ENCODE measurements at regions not wholly inside any gene's neighbourhood (a gene's known extent, or its start where the extent isn't known, plus 50 kb on each side); places are given as distances from the start of the nearest gene placed in this dataset.

DNA sequence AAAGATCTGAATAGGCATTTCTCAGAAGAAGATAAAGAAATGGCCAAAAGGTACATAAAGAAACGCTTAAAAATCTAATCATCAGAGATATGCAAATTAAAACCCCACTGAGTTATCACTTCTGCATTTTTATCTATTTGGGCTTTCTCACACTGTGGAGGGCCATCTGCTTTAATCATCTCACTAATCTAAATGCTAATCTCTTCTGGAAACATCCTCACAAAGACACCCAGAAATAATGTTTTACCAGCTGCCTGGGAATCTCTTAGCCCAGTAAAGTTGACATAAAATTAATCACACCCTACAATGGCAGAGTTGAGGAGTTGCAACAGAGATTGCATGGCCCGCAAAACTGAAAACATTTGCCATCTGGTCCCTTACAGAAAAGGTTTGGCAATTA lies 407.9 kb upstream of the CYLC2 start:
- Histone ChIP-seq H3K9me3 (no peaks in the 10 kb centered on the region), H3K4me1 (no peaks in the 10 kb centered on the region), H3K27ac (no peak overlapping the region), H3K36me3 (no peaks in the 10 kb centered on the region), H3K4me3 (no peak overlapping the region), H3K27me3 (no peaks in the 10 kb centered on the region)
- DNase-seq: no peak
- intact Hi-C loops (cut with DNase I; ENCODE audit: low total_unique reads): no loop called here
- TF ChIP-seq, protein P1, sequence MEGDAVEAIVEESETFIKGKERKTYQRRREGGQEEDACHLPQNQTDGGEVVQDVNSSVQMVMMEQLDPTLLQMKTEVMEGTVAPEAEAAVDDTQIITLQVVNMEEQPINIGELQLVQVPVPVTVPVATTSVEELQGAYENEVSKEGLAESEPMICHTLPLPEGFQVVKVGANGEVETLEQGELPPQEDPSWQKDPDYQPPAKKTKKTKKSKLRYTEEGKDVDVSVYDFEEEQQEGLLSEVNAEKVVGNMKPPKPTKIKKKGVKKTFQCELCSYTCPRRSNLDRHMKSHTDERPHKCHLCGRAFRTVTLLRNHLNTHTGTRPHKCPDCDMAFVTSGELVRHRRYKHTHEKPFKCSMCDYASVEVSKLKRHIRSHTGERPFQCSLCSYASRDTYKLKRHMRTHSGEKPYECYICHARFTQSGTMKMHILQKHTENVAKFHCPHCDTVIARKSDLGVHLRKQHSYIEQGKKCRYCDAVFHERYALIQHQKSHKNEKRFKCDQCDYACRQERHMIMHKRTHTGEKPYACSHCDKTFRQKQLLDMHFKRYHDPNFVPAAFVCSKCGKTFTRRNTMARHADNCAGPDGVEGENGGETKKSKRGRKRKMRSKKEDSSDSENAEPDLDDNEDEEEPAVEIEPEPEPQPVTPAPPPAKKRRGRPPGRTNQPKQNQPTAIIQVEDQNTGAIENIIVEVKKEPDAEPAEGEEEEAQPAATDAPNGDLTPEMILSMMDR (IDR thresholded peaks at IDR 0.05): no peak

DNA sequence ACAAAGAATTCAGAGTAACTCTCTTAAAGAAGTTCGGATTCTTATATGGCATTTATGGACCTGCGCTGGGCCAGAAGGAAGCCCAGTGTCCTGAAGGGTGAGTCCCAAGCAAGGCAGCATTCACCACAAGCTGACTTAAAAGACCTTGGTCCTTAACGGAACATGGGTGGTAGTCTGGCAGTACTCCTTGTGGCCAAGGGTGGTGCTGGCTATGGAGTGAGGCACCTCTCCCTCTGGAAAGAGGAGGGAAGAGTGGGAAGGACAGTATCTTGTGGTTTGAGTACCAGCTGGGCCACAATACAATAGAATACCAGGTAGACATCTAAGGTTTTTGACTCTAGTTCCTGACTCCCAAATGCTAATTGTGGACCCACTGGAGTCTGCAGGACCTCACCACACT lies 425.7 kb upstream of the CYLC2 start:
- H3K27me3 ChIP-seq: no peaks in the 10 kb centered on the region
- no peaks in the 10 kb centered on the region for H3K9me3 ChIP-seq
- H3K36me3 ChIP-seq: no peaks in the 10 kb centered on the region
- TF ChIP-seq, protein P1 (IDR thresholded peaks at IDR 0.05): no peak
- H3K27ac ChIP-seq: no peak overlapping the region
- H3K4me3 ChIP-seq: no peak overlapping the region
- intact Hi-C loops (cut with DNase I; ENCODE audit: low total_unique reads): no loop called here
- no peak for DNase-seq
- H3K4me1 ChIP-seq: no peaks in the 10 kb centered on the region

DNA sequence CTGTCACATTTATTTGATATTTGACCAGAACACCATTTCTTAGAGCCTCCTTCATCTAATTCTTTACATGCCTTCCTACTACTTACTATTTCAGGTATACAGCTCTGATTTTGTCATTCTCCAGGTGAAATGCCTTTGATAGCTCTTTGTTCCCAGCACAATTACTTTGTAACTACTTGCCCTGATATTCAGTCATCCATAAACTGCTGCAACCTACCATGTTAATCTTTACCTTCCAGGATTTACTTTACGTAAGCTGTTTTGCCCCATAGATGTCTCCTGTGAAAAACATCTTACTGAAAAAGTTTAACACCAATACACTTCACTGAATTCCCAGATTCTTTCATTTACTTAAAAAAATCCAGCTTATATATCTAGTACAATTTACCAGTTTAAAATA lies 443.8 kb upstream of the CYLC2 start:
- no peak overlapping the region for H3K27ac ChIP-seq
- H3K9me3 ChIP-seq: peaks cover 0 to 8% (median 0%) of the 10 kb centered on the region in 3 donors
- no peaks in the 10 kb centered on the region for H3K27me3 ChIP-seq
- H3K4me1 ChIP-seq: no peaks in the 10 kb centered on the region
- no peak overlapping the region for H3K4me3 ChIP-seq
- intact Hi-C loops (cut with DNase I; ENCODE audit: low total_unique reads): no loop called here
- DNase-seq: no peak
- TF ChIP-seq, protein P1 (IDR thresholded peaks at IDR 0.05): no peak
- no peaks in the 10 kb centered on the region for H3K36me3 ChIP-seq

DNA sequence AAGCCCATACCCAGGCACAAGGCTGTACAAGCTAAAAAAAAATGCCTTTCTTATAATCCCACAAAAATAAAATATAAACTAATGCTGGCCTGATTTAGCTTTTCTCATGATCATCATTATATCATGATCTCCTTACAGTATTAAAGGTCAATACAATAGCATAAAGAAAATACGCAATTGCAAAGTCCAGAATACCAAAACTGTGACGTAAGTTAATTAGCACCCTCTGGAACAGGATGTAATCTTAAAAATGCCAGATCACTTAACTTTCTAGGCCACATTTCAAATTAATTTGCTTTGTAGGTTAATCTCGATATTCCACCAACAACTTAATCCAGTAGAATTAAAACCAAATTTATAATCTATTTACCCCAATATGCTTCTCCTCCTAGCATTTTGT lies 444.2 kb upstream of the CYLC2 start:
- TF ChIP-seq, protein P1 (IDR thresholded peaks at IDR 0.05): no peak

DNA sequence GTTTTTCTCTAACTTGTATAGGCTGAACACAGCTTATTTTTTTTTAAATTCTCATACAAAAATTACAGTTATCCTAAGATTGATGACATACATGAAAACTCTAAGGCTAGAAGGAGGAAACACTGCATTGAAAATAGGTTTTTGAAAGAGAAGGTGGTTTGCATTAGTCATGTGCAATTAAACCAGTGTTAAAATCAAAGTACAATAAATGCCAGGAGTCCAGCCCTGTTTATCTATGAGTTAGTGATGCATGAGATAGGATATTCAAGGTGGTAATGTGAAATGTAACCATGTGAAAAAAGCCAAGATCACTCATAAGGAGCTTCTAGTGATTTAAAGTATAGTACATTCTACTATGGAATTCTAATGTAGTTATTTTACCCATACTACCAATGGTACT lies 444.9 kb upstream of the CYLC2 start:
- DNase-seq: no peak
- no peaks in the 10 kb centered on the region for H3K36me3 ChIP-seq
- TF ChIP-seq, protein P1 (IDR thresholded peaks at IDR 0.05): no peak
- H3K4me1 ChIP-seq: no peaks in the 10 kb centered on the region
- H3K27me3 ChIP-seq: no peaks in the 10 kb centered on the region
- intact Hi-C loops (cut with DNase I; ENCODE audit: low total_unique reads): no loop called here
- H3K4me3 ChIP-seq: no peak overlapping the region
- peaks cover 0 to 8% (median 0%) of the 10 kb centered on the region in 3 donors for H3K9me3 ChIP-seq
- H3K27ac ChIP-seq: no peak overlapping the region

More for the DNA sequence above, 444.2 kb upstream of the CYLC2 start:
- H3K36me3 ChIP-seq: no peaks in the 10 kb centered on the region
- intact Hi-C loops (cut with DNase I; ENCODE audit: low total_unique reads): no loop called here
- H3K9me3 ChIP-seq: peaks cover 0 to 8% (median 0%) of the 10 kb centered on the region in 3 donors
- DNase-seq: no peak
- H3K27me3 ChIP-seq: no peaks in the 10 kb centered on the region
- H3K4me1 ChIP-seq: no peaks in the 10 kb centered on the region
- H3K27ac ChIP-seq: no peak overlapping the region
- no peak overlapping the region for H3K4me3 ChIP-seq

DNA sequence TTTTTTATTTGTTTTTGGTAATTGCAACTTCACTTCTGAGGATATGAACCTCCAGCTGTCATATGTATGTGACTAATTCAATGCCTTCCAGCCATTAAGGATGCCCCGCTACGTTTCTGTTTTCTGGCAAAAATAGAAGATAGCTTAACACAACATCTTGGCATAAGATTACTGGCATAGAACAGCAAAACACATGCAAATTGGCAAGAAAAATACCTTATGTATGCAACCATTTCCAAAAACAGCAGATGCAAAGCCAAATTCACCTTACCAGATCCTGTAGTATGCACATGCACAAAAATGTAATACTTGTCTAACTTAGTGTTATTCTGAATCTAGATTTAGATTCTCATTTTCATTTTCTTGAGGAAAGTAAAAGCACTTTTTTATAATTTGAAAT lies 461.1 kb upstream of the CYLC2 start:
- Histone ChIP-seq H3K9me3 (no peaks in the 10 kb centered on the region), H3K27me3 (no peaks in the 10 kb centered on the region), H3K27ac (no peak overlapping the region), H3K4me3 (no peak overlapping the region), H3K4me1 (no peaks in the 10 kb centered on the region), H3K36me3 (no peaks in the 10 kb centered on the region)
- intact Hi-C loops (cut with DNase I; ENCODE audit: low total_unique reads): no loop called here
- DNase-seq: no peak
- TF ChIP-seq, protein P1 (IDR thresholded peaks at IDR 0.05): no peak

Measured in tibial artery (tissue), 4 donors.